Keratinocyte (primary cell): ENCODE measurements at regions not wholly inside any gene's neighbourhood (a gene's known extent, or its start where the extent isn't known, plus 50 kb on each side); places are given as distances from the start of the nearest gene placed in this dataset.

Source experiments
- DNase-seq: peaks from one replicate; pipeline ENCODE4 v3.0.0-alpha.2; 2011; ENCODE audit warnings: low read depth, missing footprints, low spot score
- FAIRE-seq: peaks from 2 replicates; lab custom pipeline; 2011; peaks lifted over from hg19 to GRCh38; lab: Jason Lieb, UNC
- H2AFZ ChIP-seq: 2 replicates; pipeline ENCODE4 v1.6.0; 2012; ENCODE audit warnings: low read length, control low read depth, inconsistent platforms; ENCODE audit not compliant: control insufficient read depth
- H3K27ac ChIP-seq: 2 replicates; pipeline ENCODE4 v1.5.1; 2011; ENCODE audit warnings: low read length; ENCODE audit not compliant: control insufficient read depth, insufficient read depth
- H3K27me3 ChIP-seq: 3 replicates; pipeline ENCODE4 v1.6.0; 2011; ENCODE audit warnings: low read length; ENCODE audit not compliant: control insufficient read depth, insufficient read depth; ENCODE audit errors: extremely low read depth
- H3K36me3 ChIP-seq, 2 experiments: 2 replicates in 1 of 2; 3 replicates in 1 of 2; pipeline ENCODE4 v1.5.1; 2011; ENCODE audit warnings: low read length in 2 of 2, mild to moderate bottlenecking in 1 of 2; ENCODE audit not compliant: control insufficient read depth in 2 of 2, insufficient read depth in 2 of 2; ENCODE audit errors: extremely low read depth in 1 of 2
- H3K4me1 ChIP-seq: 3 replicates; pipeline ENCODE4 v1.5.1; 2011; ENCODE audit warnings: low read length; ENCODE audit not compliant: control insufficient read depth, insufficient read depth; ENCODE audit errors: extremely low read depth
- H3K4me2 ChIP-seq: 3 replicates; pipeline ENCODE4 v1.6.0; 2011; ENCODE audit warnings: low read depth, low read length; ENCODE audit not compliant: control insufficient read depth, insufficient read depth; ENCODE audit errors: extremely low read depth
- H3K4me3 ChIP-seq, 3 experiments: fragments of 200-600 bp in 1 of 3; sonication (generic) in 1 of 3; 2 replicates in 2 of 3; 3 replicates in 1 of 3; pipeline ENCODE4 v1.5.1; 2011 to 2016; ENCODE audit warnings: low read length in 3 of 3, mild to moderate bottlenecking in 3 of 3, control low read depth in 2 of 3, inconsistent platforms in 1 of 3, low read depth in 1 of 3, mixed read lengths in 1 of 3, mixed run types in 1 of 3, moderate library complexity in 1 of 3; ENCODE audit not compliant: control insufficient read depth in 2 of 3, insufficient read depth in 2 of 3; ENCODE audit errors: extremely low read depth in 1 of 3
- H3K79me2 ChIP-seq: 2 replicates; pipeline ENCODE4 v1.6.0; 2012; ENCODE audit warnings: low read length; ENCODE audit not compliant: control insufficient read depth, insufficient read depth
- H3K9ac ChIP-seq: 3 replicates; pipeline ENCODE4 v1.6.0; 2011; ENCODE audit warnings: low read length; ENCODE audit not compliant: control insufficient read depth, insufficient read depth; ENCODE audit errors: extremely low read depth
- H3K9me1 ChIP-seq: 3 replicates; pipeline ENCODE4 v1.6.0; 2011; ENCODE audit warnings: low read length; ENCODE audit not compliant: control insufficient read depth, insufficient read depth; ENCODE audit errors: extremely low read depth
- H3K9me3 ChIP-seq: 2 replicates; pipeline ENCODE4 v1.5.1; 2012; ENCODE audit warnings: low read depth, low read length; ENCODE audit not compliant: control insufficient read depth
- H4K20me1 ChIP-seq: 3 replicates; pipeline ENCODE4 v1.6.0; 2011; ENCODE audit warnings: low read length; ENCODE audit not compliant: control insufficient read depth, insufficient read depth; ENCODE audit errors: extremely low read depth
- CTCF ChIP-seq, 3 experiments: IDR thresholded peaks in 1 of 3; conservative IDR thresholded peaks in 1 of 3; optimal IDR thresholded peaks in 1 of 3; 2 replicates in 2 of 3; 3 replicates in 1 of 3; pipeline versions ENCODE3 to v1.5.1; 2011; ENCODE audit warnings: low read length in 3 of 3, mild to moderate bottlenecking in 3 of 3, moderate library complexity in 2 of 3, control low read depth in 1 of 3, inconsistent platforms in 1 of 3; ENCODE audit not compliant: insufficient read depth in 2 of 3; ENCODE audit errors: extremely low read depth in 1 of 3
- EZH2 ChIP-seq: IDR thresholded peaks from one replicate; pipeline ENCODE4 v1.6.1; 2012; ENCODE audit warnings: inconsistent platforms, mild to moderate bottlenecking, low read length, moderate library complexity
- dilution Hi-C: fragments of 300-500 bp; cut with MboI; formaldehyde crosslinking; loops from one replicate; pipeline ENCODE4 v1.7.0; 2020; ENCODE audit warnings: low sequenced_read_pairs; ENCODE audit not compliant: extremely low pct_ligation_motif_present

GRCh38 chr5:91850031-91850430 lies 466.9 kb upstream of the ARRDC3 start:
- H3K9me3 ChIP-seq: no peaks in the 10 kb centered on the region
- DNase-seq (no peak), FAIRE-seq (no peak)
- H3K36me3 ChIP-seq: no peaks in the 10 kb centered on the region
- H3K27ac ChIP-seq: no peak overlapping the region
- dilution Hi-C loops: no loop called here
- no peaks in the 10 kb centered on the region for H3K4me1 ChIP-seq
- no peak overlapping the region for H3K4me2 ChIP-seq
- H2AFZ ChIP-seq: no peak overlapping the region
- no peaks in the 10 kb centered on the region for H3K79me2 ChIP-seq
- no peak overlapping the region for H3K4me3 ChIP-seq
- TF ChIP-seq CTCF (optimal IDR thresholded peaks at IDR 0.05 in 1 of 3, IDR thresholded peaks at IDR 0.05 in 1 of 3, conservative IDR thresholded peaks at IDR 0.05 in 1 of 3; ENCODE audit: extremely low read depth in 1 of 3, insufficient read depth in 2 of 3, low read length in 3 of 3) (no peak), EZH2 (no peak)
- H4K20me1 ChIP-seq: no peaks in the 10 kb centered on the region
- no peak overlapping the region for H3K9ac ChIP-seq
- H3K9me1 ChIP-seq: no peaks in the 10 kb centered on the region
- H3K27me3 ChIP-seq: no peaks in the 10 kb centered on the region

GRCh38 chr5:91849069-91849468 lies 466.0 kb upstream of the ARRDC3 start:
- Histone ChIP-seq H3K79me2 (no peaks in the 10 kb centered on the region), H3K4me3 (no peak overlapping the region), H4K20me1 (no peaks in the 10 kb centered on the region), H3K4me2 (no peak overlapping the region), H3K36me3 (no peaks in the 10 kb centered on the region), H3K27me3 (no peaks in the 10 kb centered on the region), H2AFZ (no peak overlapping the region), H3K27ac (no peak overlapping the region), H3K9me3 (no peaks in the 10 kb centered on the region), H3K9ac (no peak overlapping the region), H3K9me1 (no peaks in the 10 kb centered on the region), H3K4me1 (no peaks in the 10 kb centered on the region)
- dilution Hi-C loops: no loop called here
- TF ChIP-seq EZH2: no peak
- TF ChIP-seq CTCF (optimal IDR thresholded peaks at IDR 0.05 in 1 of 3, IDR thresholded peaks at IDR 0.05 in 1 of 3, conservative IDR thresholded peaks at IDR 0.05 in 1 of 3; ENCODE audit: extremely low read depth in 1 of 3, insufficient read depth in 2 of 3, low read length in 3 of 3): no peak
- no peak for DNase-seq
- FAIRE-seq: no peak
